ENCODE measurements at regions not wholly inside any gene's neighbourhood (a gene's known extent, or its start where the extent isn't known, plus 50 kb on each side); places are given as distances from the start of the nearest gene placed in this dataset.

DNA sequence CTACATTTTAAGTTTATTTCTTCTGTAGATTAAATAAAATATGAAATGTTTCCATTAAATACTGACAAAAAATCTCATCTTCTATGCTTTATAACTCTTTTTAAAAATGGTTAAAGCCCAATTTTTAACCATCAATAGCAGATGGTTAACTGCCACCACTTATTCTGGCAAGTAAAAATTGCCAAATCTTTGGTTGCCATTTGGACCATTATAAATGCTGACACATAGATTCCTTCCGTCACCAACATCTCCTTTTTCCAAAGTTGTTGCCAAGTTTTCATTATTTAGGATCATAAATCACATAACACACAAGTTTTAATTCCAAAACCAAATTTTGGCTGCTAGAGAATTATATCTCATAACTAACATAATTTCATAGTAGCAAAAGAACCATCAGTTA, 1614.3 kb downstream of the REEP3 start:
- H2AFZ ChIP-seq (ENCODE audit: low read length): no peak overlapping the region
- no peaks in the 10 kb centered on the region for H3F3A ChIP-seq (ENCODE audit: insufficient read depth, low read length)
- H3K4me1 ChIP-seq (ENCODE audit: low read length): no peaks in the 10 kb centered on the region
- H3K9me3 ChIP-seq (replicated peaks; ENCODE audit: insufficient read depth, low read length): no peaks in the 10 kb centered on the region
- no peak overlapping the region for H3K4me2 ChIP-seq (ENCODE audit: low read depth, low read length)
- no peaks in the 10 kb centered on the region for H3K9me2 ChIP-seq (replicated peaks; ENCODE audit: insufficient read depth, low read length)
- H4K20me1 ChIP-seq (ENCODE audit: insufficient read depth, low read length): no peaks in the 10 kb centered on the region
- no peak overlapping the region for H3K9ac ChIP-seq (ENCODE audit: low read length)
- H3K27ac ChIP-seq (ENCODE audit: low read length): no peak overlapping the region
- TF ChIP-seq EZH2 (optimal IDR thresholded peaks at IDR 0.05; ENCODE audit: low read depth, low read length) (no peak), EZH2phosphoT487 (IDR thresholded peaks at IDR 0.05; ENCODE audit: low read length) (no peak)
- TF ChIP-seq, protein P1, sequence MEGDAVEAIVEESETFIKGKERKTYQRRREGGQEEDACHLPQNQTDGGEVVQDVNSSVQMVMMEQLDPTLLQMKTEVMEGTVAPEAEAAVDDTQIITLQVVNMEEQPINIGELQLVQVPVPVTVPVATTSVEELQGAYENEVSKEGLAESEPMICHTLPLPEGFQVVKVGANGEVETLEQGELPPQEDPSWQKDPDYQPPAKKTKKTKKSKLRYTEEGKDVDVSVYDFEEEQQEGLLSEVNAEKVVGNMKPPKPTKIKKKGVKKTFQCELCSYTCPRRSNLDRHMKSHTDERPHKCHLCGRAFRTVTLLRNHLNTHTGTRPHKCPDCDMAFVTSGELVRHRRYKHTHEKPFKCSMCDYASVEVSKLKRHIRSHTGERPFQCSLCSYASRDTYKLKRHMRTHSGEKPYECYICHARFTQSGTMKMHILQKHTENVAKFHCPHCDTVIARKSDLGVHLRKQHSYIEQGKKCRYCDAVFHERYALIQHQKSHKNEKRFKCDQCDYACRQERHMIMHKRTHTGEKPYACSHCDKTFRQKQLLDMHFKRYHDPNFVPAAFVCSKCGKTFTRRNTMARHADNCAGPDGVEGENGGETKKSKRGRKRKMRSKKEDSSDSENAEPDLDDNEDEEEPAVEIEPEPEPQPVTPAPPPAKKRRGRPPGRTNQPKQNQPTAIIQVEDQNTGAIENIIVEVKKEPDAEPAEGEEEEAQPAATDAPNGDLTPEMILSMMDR (IDR thresholded peaks at IDR 0.05; ENCODE audit: low read length): no peak
- H3K27me3 ChIP-seq (replicated peaks; ENCODE audit: insufficient read depth, low read length): no peaks in the 10 kb centered on the region
- no peak for DNase-seq
- H3K79me2 ChIP-seq (ENCODE audit: low read length): no peaks in the 10 kb centered on the region
- no peaks in the 10 kb centered on the region for H3K36me3 ChIP-seq (replicated peaks; ENCODE audit: insufficient read depth, low read length)
- no peak overlapping the region for H3K4me3 ChIP-seq (ENCODE audit: low read length)

GRCh38 chr10:65142641-65143435, 1621.6 kb downstream of the REEP3 start:
- Histone ChIP-seq H2AFZ (ENCODE audit: low read length) (no peak overlapping the region), H3K4me1 (ENCODE audit: low read length) (no peaks in the 10 kb centered on the region), H3K79me2 (ENCODE audit: low read length) (no peaks in the 10 kb centered on the region), H3K9ac (ENCODE audit: low read length) (no peak overlapping the region), H3K4me3 (ENCODE audit: low read length) (no peak overlapping the region), H3K9me2 (replicated peaks; ENCODE audit: insufficient read depth, low read length) (no peaks in the 10 kb centered on the region), H3K27ac (ENCODE audit: low read length) (no peak overlapping the region), H4K20me1 (ENCODE audit: insufficient read depth, low read length) (no peaks in the 10 kb centered on the region), H3K9me3 (replicated peaks; ENCODE audit: insufficient read depth, low read length) (no peaks in the 10 kb centered on the region), H3F3A (ENCODE audit: insufficient read depth, low read length) (no peaks in the 10 kb centered on the region), H3K27me3 (replicated peaks; ENCODE audit: insufficient read depth, low read length) (no peaks in the 10 kb centered on the region), H3K4me2 (ENCODE audit: low read depth, low read length) (no peak overlapping the region), H3K36me3 (replicated peaks; ENCODE audit: insufficient read depth, low read length) (no peaks in the 10 kb centered on the region)
- TF ChIP-seq EZH2phosphoT487 (IDR thresholded peaks at IDR 0.05; ENCODE audit: low read length) (no peak), EZH2 (optimal IDR thresholded peaks at IDR 0.05; ENCODE audit: low read depth, low read length) (no peak)
- TF ChIP-seq, protein P1 (IDR thresholded peaks at IDR 0.05; ENCODE audit: low read length): no peak
- DNase-seq: no peak

DNA sequence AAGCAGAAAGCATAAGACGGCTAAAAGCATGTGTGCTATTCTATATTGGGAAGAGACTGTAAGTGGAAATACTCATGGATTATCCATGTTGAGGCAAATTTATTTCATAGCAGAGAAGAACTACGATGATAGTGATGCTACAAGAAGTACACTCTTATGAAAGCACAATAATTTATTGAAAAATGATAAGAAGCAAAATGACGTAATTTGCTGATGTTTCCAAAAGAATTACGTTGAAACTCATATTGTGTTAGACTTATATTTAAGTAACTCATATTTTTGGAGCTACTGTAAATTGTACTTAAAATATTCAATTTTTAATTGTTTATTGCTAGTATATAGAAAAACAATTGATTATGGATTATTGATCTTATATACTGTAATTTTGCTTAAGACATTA, 1622.5 kb downstream of the REEP3 start:
- Histone ChIP-seq H3K27ac (ENCODE audit: low read length) (no peak overlapping the region), H3F3A (ENCODE audit: insufficient read depth, low read length) (no peaks in the 10 kb centered on the region), H2AFZ (ENCODE audit: low read length) (no peak overlapping the region), H3K4me1 (ENCODE audit: low read length) (no peaks in the 10 kb centered on the region), H3K9ac (ENCODE audit: low read length) (no peak overlapping the region), H3K27me3 (replicated peaks; ENCODE audit: insufficient read depth, low read length) (no peaks in the 10 kb centered on the region), H4K20me1 (ENCODE audit: insufficient read depth, low read length) (no peaks in the 10 kb centered on the region), H3K36me3 (replicated peaks; ENCODE audit: insufficient read depth, low read length) (no peaks in the 10 kb centered on the region), H3K9me2 (replicated peaks; ENCODE audit: insufficient read depth, low read length) (no peaks in the 10 kb centered on the region), H3K79me2 (ENCODE audit: low read length) (no peaks in the 10 kb centered on the region), H3K4me2 (ENCODE audit: low read depth, low read length) (no peak overlapping the region), H3K4me3 (ENCODE audit: low read length) (no peak overlapping the region), H3K9me3 (replicated peaks; ENCODE audit: insufficient read depth, low read length) (no peaks in the 10 kb centered on the region)
- TF ChIP-seq, protein P1 (IDR thresholded peaks at IDR 0.05; ENCODE audit: low read length): no peak
- no peak for TF ChIP-seq EZH2 (optimal IDR thresholded peaks at IDR 0.05; ENCODE audit: low read depth, low read length)
- no peak for TF ChIP-seq EZH2phosphoT487 (IDR thresholded peaks at IDR 0.05; ENCODE audit: low read length)
- no peak for DNase-seq

Data from MM.1S (cell line).